Adrenal gland (tissue), 5 donors: ENCODE measurements at regions not wholly inside any gene's neighbourhood (a gene's known extent, or its start where the extent isn't known, plus 50 kb on each side); places are given as distances from the start of the nearest gene placed in this dataset.

Experiments used
- CTCF ChIP-seq, 6 experiments: fragments of 450-650 bp in 4 of 6; fragments of 200-600 bp in 2 of 6; sonication (generic) in 1 of 6; IDR thresholded peaks; 1 replicate in 5 of 6; 2 replicates in 1 of 6; pipeline versions ENCODE4 v1.5.1 to v1.8.0; 2016 to 2021; ENCODE audit warnings: antibody characterized with exemption in 6 of 6, mild to moderate bottlenecking in 2 of 6, moderate library complexity in 1 of 6
- POLR2A ChIP-seq, 2 donors: fragments of 450-650 bp; IDR thresholded peaks; one replicate each; pipeline ENCODE4 v1.6.1; 2017; ENCODE audit warnings: antibody characterized with exemption in 2 of 2, mild to moderate bottlenecking in 2 of 2, moderate library complexity in 1 of 2
- donor health status: DM: no; HTN: no; CAD: no.

- TF ChIP-seq CTCF (IDR thresholded peaks at IDR 0.05) (no peak), POLR2A (IDR thresholded peaks at IDR 0.05) (no peak)
Observed at GRCh38 chr3:74343391-74343790, 271.1 kb downstream of the CNTN3 start.
